ENCODE measurements at regions not wholly inside any gene's neighbourhood (a gene's known extent, or its start where the extent isn't known, plus 50 kb on each side); places are given as distances from the start of the nearest gene placed in this dataset.

- DNase-seq (ENCODE audit: low spot score) = no peak
Observed at GRCh38 chr11:70675697-70676374, 277.5 kb downstream of the CTTN start.

GRCh38 chr11:70677232-70677916 lies 279.0 kb downstream of the CTTN start:
- DNase-seq (ENCODE audit: low spot score) = no peak

GRCh38 chr11:70678931-70679900 lies 280.9 kb downstream of the CTTN start:
- no peak for DNase-seq (ENCODE audit: low spot score)

GRCh38 chr11:70680781-70681281 lies 282.5 kb downstream of the CTTN start:
- no peak for DNase-seq (ENCODE audit: low spot score)

GRCh38 chr11:70682056-70682455 lies 283.7 kb downstream of the CTTN start:
- DNase-seq (ENCODE audit: low spot score) = no peak

GRCh38 chr11:70682760-70683159 lies 284.4 kb downstream of the CTTN start:
- no peak for DNase-seq (ENCODE audit: low spot score)

GRCh38 chr11:70687716-70688115 lies 289.4 kb downstream of the CTTN start:
- no peak for DNase-seq (ENCODE audit: low spot score)

GRCh38 chr11:70688142-70688541 lies 289.8 kb downstream of the CTTN start:
- no peak for DNase-seq (ENCODE audit: low spot score)

- DNase-seq (ENCODE audit: low spot score) = no peak
Observed at GRCh38 chr11:70689764-70690163, 291.4 kb downstream of the CTTN start.

- no peak for DNase-seq (ENCODE audit: low spot score)
Observed at GRCh38 chr11:70692131-70692530, 293.8 kb downstream of the CTTN start.

GRCh38 chr11:70694371-70694770 lies 296.0 kb downstream of the CTTN start:
- no peak for DNase-seq (ENCODE audit: low spot score)

GRCh38 chr11:70695086-70695960 lies 297.0 kb downstream of the CTTN start:
- no peak for DNase-seq (ENCODE audit: low spot score)

GRCh38 chr11:70696076-70696475 lies 297.7 kb downstream of the CTTN start:
- no peak for DNase-seq (ENCODE audit: low spot score)

GRCh38 chr11:70696564-70696963 lies 298.2 kb downstream of the CTTN start:
- no peak for DNase-seq (ENCODE audit: low spot score)

GRCh38 chr11:70697701-70698100 lies 299.4 kb downstream of the CTTN start:
- DNase-seq (ENCODE audit: low spot score) = no peak

GRCh38 chr11:70698871-70699270 lies 300.5 kb downstream of the CTTN start:
- DNase-seq (ENCODE audit: low spot score) = no peak

GRCh38 chr11:70699294-70700221 lies 301.2 kb downstream of the CTTN start:
- no peak for DNase-seq (ENCODE audit: low spot score)

- DNase-seq (ENCODE audit: low spot score) = no peak
Observed at GRCh38 chr11:70700453-70700852, 302.1 kb downstream of the CTTN start.

- DNase-seq (ENCODE audit: low spot score) = no peak
Observed at GRCh38 chr11:70700871-70701270, 302.5 kb downstream of the CTTN start.

- no peak for DNase-seq (ENCODE audit: low spot score)
Observed at GRCh38 chr11:70702040-70702648, 303.8 kb downstream of the CTTN start.
